ENCODE measurements at regions not wholly inside any gene's neighbourhood (a gene's known extent, or its start where the extent isn't known, plus 50 kb on each side); places are given as distances from the start of the nearest gene placed in this dataset.

- TF ChIP-seq CTCF (IDR thresholded peaks at IDR 0.05; ENCODE audit: extremely low read depth in 1 of 2, insufficient read depth in 1 of 2, low read depth in 1 of 2, low read length in 2 of 2) (no peak), POLR2AphosphoS5 (IDR thresholded peaks at IDR 0.05; ENCODE audit: insufficient read depth, low read depth, low read length) (no peak)
Observed at GRCh38 chrX:22616867-22617266, 344.2 kb downstream of the CBLL2 start.
